K562 (cell line): ENCODE measurements at regions not wholly inside any gene's neighbourhood (a gene's known extent, or its start where the extent isn't known, plus 50 kb on each side); places are given as distances from the start of the nearest gene placed in this dataset.

Source experiments
- GMEB1 ChIP-seq: fragments of 250-450 bp; sonication (Bioruptor Pico); IDR thresholded peaks from 2 replicates; pipeline ENCODE4 v1.4.0; 2020; ENCODE audit warnings: mild to moderate bottlenecking
- HNRNPL ChIP-seq: fragments of 200-400 bp; formaldehyde crosslinking; IDR thresholded peaks from 2 replicates; pipeline ENCODE4 v1.6.1; 2017; ENCODE audit warnings: low read depth, mild to moderate bottlenecking, low read length
- MAFF ChIP-seq: IDR thresholded peaks from 2 replicates; pipeline ENCODE4 v1.6.1; 2012; ENCODE audit warnings: low read length, improper control_type of control experiment
- NR2C2 ChIP-seq, 2 experiments: fragments of 200-800 bp in 1 of 2; sonication (Bioruptor generic) in 1 of 2; sonication (generic) in 1 of 2; formaldehyde crosslinking in 1 of 2; IDR thresholded peaks; 2 replicates each; pipeline versions ENCODE4 v1.6.1 to v1.8.0; 2016 to 2022; ENCODE audit warnings: mild to moderate bottlenecking in 1 of 2, missing compliant biosample characterization in 1 of 2, missing genetic modification characterization in 1 of 2, missing genetic modification reagents in 1 of 2
- RBM25 ChIP-seq: fragments of 200-400 bp; formaldehyde crosslinking; IDR thresholded peaks from 2 replicates; pipeline ENCODE4 v1.6.1; 2018; ENCODE audit warnings: low read length, low read depth, moderate library complexity; ENCODE audit not compliant: severe bottlenecking
- ZNF639 ChIP-seq, 2 experiments: fragments of 200-800 bp in 1 of 2; sonication (Bioruptor generic) in 1 of 2; sonication (generic) in 1 of 2; formaldehyde crosslinking in 1 of 2; IDR thresholded peaks in 1 of 2; conservative IDR thresholded peaks in 1 of 2; 2 replicates each; pipeline versions ENCODE4 v1.5.0 to v1.6.1; 2016 to 2020; ENCODE audit warnings: missing compliant biosample characterization in 1 of 2, missing genetic modification characterization in 1 of 2, missing genetic modification reagents in 1 of 2
- TF ChIP-seq, protein P1 (sequence below), 3 experiments: IDR thresholded peaks in 2 of 3; conservative IDR thresholded peaks in 1 of 3; 2 replicates each; pipeline ENCODE4 v1.5.1; 2011 to 2012; ENCODE audit warnings: low read length in 3 of 3, mild to moderate bottlenecking in 3 of 3, control low read depth in 2 of 3, improper control_type of control experiment in 1 of 3, inconsistent platforms in 1 of 3, low read depth in 1 of 3, mixed read lengths in 1 of 3, moderate library complexity in 1 of 3; ENCODE audit not compliant: insufficient read depth in 2 of 3
- TF ChIP-seq, protein P2 (sequence below): fragments of 250-450 bp; sonication (Bioruptor Pico); IDR thresholded peaks from 2 replicates; pipeline ENCODE4 v1.8.0; 2021; ENCODE audit warnings: moderate library complexity, mild to moderate bottlenecking, inconsistent platforms

- no peak for TF ChIP-seq MAFF
- TF ChIP-seq ZNF639 (CRISPR knock-in tag; conservative IDR thresholded peaks at IDR 0.05 in 1 of 2, IDR thresholded peaks at IDR 0.05 in 1 of 2) = no peak
- TF ChIP-seq, protein P1, sequence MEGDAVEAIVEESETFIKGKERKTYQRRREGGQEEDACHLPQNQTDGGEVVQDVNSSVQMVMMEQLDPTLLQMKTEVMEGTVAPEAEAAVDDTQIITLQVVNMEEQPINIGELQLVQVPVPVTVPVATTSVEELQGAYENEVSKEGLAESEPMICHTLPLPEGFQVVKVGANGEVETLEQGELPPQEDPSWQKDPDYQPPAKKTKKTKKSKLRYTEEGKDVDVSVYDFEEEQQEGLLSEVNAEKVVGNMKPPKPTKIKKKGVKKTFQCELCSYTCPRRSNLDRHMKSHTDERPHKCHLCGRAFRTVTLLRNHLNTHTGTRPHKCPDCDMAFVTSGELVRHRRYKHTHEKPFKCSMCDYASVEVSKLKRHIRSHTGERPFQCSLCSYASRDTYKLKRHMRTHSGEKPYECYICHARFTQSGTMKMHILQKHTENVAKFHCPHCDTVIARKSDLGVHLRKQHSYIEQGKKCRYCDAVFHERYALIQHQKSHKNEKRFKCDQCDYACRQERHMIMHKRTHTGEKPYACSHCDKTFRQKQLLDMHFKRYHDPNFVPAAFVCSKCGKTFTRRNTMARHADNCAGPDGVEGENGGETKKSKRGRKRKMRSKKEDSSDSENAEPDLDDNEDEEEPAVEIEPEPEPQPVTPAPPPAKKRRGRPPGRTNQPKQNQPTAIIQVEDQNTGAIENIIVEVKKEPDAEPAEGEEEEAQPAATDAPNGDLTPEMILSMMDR (IDR thresholded peaks at IDR 0.05 in 2 of 3, conservative IDR thresholded peaks at IDR 0.05 in 1 of 3; ENCODE audit: insufficient read depth in 2 of 3, low read depth in 1 of 3, low read length in 3 of 3) = no peak
- no peak for TF ChIP-seq GMEB1
- TF ChIP-seq HNRNPL = no peak
- TF ChIP-seq, protein P2, sequence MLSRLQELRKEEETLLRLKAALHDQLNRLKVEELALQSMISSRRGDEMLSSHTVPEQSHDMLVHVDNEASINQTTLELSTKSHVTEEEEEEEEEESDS (CRISPR knock-in tag) = no peak
- TF ChIP-seq NR2C2 (CRISPR knock-in tag; IDR thresholded peaks at IDR 0.05) = no peak
- TF ChIP-seq NR2C2 (tag; IDR thresholded peaks at IDR 0.05) = no peak
- no peak for TF ChIP-seq RBM25
These were observed 53.0 kb upstream of the BCL11B start for GRCh38 chr14:99325016-99325415.
